ENCODE measurements at regions not wholly inside any gene's neighbourhood (a gene's known extent, or its start where the extent isn't known, plus 50 kb on each side); places are given as distances from the start of the nearest gene placed in this dataset.

GRCh38 chr13:65342541-65343337 lies 1887.4 kb downstream of the PCDH9 start:
- Histone ChIP-seq H3K36me3 (no peaks in the 10 kb centered on the region), H3K9me3 (no peaks in the 10 kb centered on the region), H3K4me3 (no peak overlapping the region)

DNA sequence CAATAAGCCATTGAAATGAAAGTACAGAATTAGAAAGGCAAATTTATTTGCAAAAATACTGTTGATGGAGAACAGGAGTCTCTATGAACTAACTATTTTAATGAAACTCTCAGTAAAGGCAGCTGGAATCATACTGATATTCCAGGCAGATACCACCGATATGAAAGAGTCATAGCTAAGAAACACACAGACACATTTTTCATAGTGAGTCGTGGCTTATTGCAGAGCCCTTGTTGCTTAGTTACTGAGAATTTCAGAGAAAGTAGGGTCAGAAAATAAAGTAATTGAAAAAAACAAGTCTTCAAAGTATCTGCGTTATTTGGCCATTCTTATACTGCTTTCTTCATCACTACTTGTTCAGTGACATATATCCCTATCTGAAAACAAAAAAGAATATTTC lies 1890.9 kb downstream of the PCDH9 start:
- no peak for TF ChIP-seq CTCF (IDR thresholded peaks at IDR 0.05)
- ATAC-seq (ENCODE audit: insufficient number of reproducible peaks, low FRiP score, low read depth): no peak
- Histone ChIP-seq H3K4me3 (no peak overlapping the region), H3K36me3 (no peaks in the 10 kb centered on the region), H3K9me3 (no peaks in the 10 kb centered on the region), H3K27me3 (replicated peaks; ENCODE audit: insufficient read depth) (no peaks in the 10 kb centered on the region), H3K4me1 (ENCODE audit: control insufficient read depth in 1 of 2, low read depth in 2 of 2) (no peaks in the 10 kb centered on the region), H3K27ac (no peak overlapping the region)
- DNase-seq (ENCODE audit: low spot score): no peak

More at GRCh38 chr13:65342541-65343337, 1887.4 kb downstream of the PCDH9 start:
- Histone ChIP-seq H3K4me1 (ENCODE audit: control insufficient read depth in 1 of 2, low read depth in 2 of 2) (no peaks in the 10 kb centered on the region), H3K27me3 (replicated peaks; ENCODE audit: insufficient read depth) (no peaks in the 10 kb centered on the region), H3K27ac (no peak overlapping the region)
- ATAC-seq (ENCODE audit: insufficient number of reproducible peaks, low FRiP score, low read depth) (no peak), DNase-seq (ENCODE audit: low spot score) (no peak)
- no peak for TF ChIP-seq CTCF (IDR thresholded peaks at IDR 0.05)

GRCh38 chr13:65336916-65337315 lies 1893.2 kb downstream of the PCDH9 start:
- ATAC-seq (ENCODE audit: insufficient number of reproducible peaks, low FRiP score, low read depth): no peak
- H3K27ac ChIP-seq: no peak overlapping the region
- no peak for TF ChIP-seq CTCF (IDR thresholded peaks at IDR 0.05)

GRCh38 chr13:65336087-65336749 lies 1893.9 kb downstream of the PCDH9 start:
- H3K27me3 ChIP-seq (replicated peaks; ENCODE audit: insufficient read depth): no peaks in the 10 kb centered on the region
- no peak for ATAC-seq (ENCODE audit: insufficient number of reproducible peaks, low FRiP score, low read depth)
- H3K4me3 ChIP-seq: no peak overlapping the region
- H3K9me3 ChIP-seq: no peaks in the 10 kb centered on the region
- DNase-seq (ENCODE audit: low spot score): no peak
- no peak overlapping the region for H3K27ac ChIP-seq
- H3K4me1 ChIP-seq (ENCODE audit: control insufficient read depth in 1 of 2, low read depth in 2 of 2): no peaks in the 10 kb centered on the region
- TF ChIP-seq CTCF (IDR thresholded peaks at IDR 0.05): no peak
- no peaks in the 10 kb centered on the region for H3K36me3 ChIP-seq

More at GRCh38 chr13:65336916-65337315, 1893.2 kb downstream of the PCDH9 start:
- no peaks in the 10 kb centered on the region for H3K9me3 ChIP-seq
- DNase-seq (ENCODE audit: low spot score): no peak
- H3K27me3 ChIP-seq (replicated peaks; ENCODE audit: insufficient read depth): no peaks in the 10 kb centered on the region
- H3K4me3 ChIP-seq: no peak overlapping the region
- no peaks in the 10 kb centered on the region for H3K4me1 ChIP-seq (ENCODE audit: control insufficient read depth in 1 of 2, low read depth in 2 of 2)
- H3K36me3 ChIP-seq: no peaks in the 10 kb centered on the region

GRCh38 chr13:65330691-65331090 lies 1899.4 kb downstream of the PCDH9 start:
- no peak for ATAC-seq (ENCODE audit: insufficient number of reproducible peaks, low FRiP score, low read depth)
- H3K27ac ChIP-seq: no peak overlapping the region
- TF ChIP-seq CTCF (IDR thresholded peaks at IDR 0.05): no peak
- H3K4me3 ChIP-seq: no peak overlapping the region
- no peaks in the 10 kb centered on the region for H3K36me3 ChIP-seq
- H3K9me3 ChIP-seq: no peaks in the 10 kb centered on the region
- no peak for DNase-seq (ENCODE audit: low spot score)
- H3K4me1 ChIP-seq (ENCODE audit: control insufficient read depth in 1 of 2, low read depth in 2 of 2): no peaks in the 10 kb centered on the region
- H3K27me3 ChIP-seq (replicated peaks; ENCODE audit: insufficient read depth): no peaks in the 10 kb centered on the region
